Left kidney (tissue), 1 donor: ENCODE measurements at regions not wholly inside any gene's neighbourhood (a gene's known extent, or its start where the extent isn't known, plus 50 kb on each side); places are given as distances from the start of the nearest gene placed in this dataset.
"Not testable (repeated sequence)": the region's sequence is repeated elsewhere in the genome, so short reads cannot be mapped to it uniquely, and the experiment has no call there.

Source experiments
- DNase-seq: peaks from one replicate; pipeline ENCODE4 v3.0.0-alpha.2; 2013

GRCh38 chr22:46040471-46041465 lies 63.8 kb upstream of the WNT7B start:
- DNase-seq, result no peak

DNA sequence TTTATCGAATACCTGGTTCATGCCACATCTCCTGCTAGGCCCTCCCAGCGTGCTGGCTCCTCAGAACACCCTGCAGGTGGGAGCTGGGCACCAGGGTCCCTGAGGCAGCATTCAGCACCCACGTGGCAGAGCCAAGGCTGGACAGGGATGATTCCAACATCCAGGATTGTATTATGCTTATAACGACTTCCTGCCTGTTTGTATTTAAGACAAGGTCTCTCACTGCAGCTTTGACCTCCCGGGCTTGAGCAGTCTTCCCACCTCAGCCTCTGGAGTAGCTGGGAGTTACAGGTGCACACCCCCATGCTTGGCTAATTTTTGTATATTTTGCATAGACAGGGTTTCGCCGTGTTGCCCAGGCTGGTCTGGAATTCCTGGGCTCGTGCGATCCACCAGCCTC lies 64.7 kb upstream of the WNT7B start:
- no peak for DNase-seq

DNA sequence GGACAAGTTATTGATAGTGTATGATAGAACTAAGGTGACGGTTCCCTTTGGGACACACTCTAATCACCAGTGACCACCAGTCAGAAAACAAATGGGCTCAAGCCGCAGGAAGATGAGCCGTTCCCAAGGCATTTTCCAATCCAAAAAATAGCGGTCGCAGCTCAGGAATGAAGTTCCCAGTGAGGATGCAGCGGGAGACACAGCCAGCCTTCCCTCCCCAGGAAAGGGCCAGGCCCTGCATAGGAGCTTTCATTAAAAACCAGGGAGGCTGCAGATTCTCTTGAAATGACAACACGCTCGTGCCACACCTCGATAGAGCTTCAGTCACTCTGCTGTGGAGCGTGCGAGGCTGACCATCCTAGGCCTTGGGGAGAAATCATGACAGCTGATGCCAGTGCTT lies 65.8 kb upstream of the WNT7B start:
- DNase-seq, result no peak

GRCh38 chr22:46043339-46043738 lies 66.4 kb upstream of the WNT7B start:
- no peak for DNase-seq

- DNase-seq, result no peak
Measured at GRCh38 chr22:46043816-46044620, 67.1 kb upstream of the WNT7B start.

DNA sequence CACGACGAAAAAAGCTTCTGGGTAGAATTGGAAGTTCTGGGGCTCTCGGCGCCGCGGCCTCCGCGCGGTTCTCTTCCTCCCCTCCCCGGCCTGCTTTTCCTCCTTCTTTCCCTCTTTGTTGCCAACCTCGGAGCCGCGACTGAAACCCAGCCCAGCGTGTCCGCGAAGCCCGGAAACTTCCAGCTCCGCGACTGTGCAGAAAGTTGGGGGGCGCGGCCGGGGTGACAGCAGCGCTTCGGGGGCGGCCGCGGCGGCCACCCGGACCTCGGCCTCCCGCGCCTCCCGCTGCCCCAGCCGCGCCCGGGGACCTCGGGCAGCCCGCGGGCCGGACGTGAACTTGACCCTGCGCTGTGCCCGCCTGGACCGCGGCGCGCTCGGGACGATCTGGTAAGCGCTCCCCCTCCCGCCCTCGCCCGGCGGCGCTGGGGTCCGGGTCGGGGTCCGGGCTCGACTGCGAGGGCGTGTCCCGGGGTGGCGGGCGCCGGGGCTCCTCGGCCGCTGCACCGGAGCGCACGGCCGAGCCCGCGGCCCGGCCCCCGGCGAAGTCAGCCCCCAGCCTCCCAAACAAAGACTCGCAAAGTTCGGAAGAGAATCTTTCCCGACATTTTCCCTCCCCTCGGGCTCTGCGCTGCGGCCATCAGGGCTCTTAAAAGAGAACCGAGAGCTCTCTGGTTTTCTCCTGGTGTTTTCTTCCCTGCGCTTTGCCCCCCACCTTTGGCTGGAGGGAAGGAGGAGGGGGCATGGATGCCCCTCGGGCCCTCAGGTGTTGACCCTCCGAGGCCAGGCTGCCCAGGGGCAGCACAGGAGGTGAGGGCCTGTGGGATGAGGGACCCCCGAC lies 67.9 kb upstream of the WNT7B start:
- no peak for DNase-seq

- DNase-seq, result no peak
Measured at GRCh38 chr22:46045459-46046298, 68.7 kb upstream of the WNT7B start.

GRCh38 chr22:46046299-46046685 lies 69.3 kb upstream of the WNT7B start:
- no peak for DNase-seq

DNA sequence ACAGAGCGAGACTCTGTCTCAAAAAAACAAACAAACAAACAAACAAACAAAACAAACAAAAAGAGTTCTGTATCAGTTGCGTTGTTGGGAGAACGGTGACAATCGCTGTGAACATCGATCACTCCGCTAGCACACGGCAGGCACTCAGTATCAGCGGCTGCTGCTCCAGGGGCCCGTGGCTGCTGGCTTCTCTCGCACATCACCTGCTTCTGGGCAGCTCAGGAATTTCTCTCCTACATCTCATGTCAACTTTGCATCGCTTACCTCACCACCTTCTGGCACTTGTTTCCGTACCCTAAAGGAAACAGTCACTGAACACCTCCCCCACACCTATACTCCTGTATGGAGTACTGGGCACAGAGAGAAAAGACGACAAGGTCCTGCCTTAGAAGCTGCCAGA lies 70.3 kb upstream of the WNT7B start:
- no peak for DNase-seq

GRCh38 chr22:46047841-46048595 lies 71.1 kb upstream of the WNT7B start:
- no peak for DNase-seq

DNA sequence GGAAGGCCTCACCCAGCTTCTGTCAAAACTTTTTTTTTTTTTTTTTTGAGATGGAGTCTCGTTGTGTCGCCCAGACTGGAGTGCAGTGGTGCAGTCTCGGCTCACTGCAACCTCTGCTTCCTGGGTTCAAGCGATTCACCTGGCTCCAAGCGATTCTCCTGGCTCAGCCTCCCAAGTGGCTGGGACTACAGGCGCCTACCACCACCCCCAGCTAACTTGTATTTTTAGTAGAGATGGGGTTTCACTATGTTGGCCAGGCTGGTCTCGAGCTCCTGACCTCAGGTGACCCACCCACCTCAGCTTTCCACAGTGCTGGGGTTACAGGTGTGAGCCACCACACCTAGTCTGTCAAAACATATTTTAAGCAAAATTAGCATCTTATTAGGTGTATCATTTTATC lies 71.7 kb upstream of the WNT7B start:
- not testable (repeated sequence) for DNase-seq

- DNase-seq, result no peak
Measured at GRCh38 chr22:46049726-46050450, 72.9 kb upstream of the WNT7B start.

- DNase-seq, result no peak
Measured at GRCh38 chr22:46050451-46050845, 73.5 kb upstream of the WNT7B start.

DNA sequence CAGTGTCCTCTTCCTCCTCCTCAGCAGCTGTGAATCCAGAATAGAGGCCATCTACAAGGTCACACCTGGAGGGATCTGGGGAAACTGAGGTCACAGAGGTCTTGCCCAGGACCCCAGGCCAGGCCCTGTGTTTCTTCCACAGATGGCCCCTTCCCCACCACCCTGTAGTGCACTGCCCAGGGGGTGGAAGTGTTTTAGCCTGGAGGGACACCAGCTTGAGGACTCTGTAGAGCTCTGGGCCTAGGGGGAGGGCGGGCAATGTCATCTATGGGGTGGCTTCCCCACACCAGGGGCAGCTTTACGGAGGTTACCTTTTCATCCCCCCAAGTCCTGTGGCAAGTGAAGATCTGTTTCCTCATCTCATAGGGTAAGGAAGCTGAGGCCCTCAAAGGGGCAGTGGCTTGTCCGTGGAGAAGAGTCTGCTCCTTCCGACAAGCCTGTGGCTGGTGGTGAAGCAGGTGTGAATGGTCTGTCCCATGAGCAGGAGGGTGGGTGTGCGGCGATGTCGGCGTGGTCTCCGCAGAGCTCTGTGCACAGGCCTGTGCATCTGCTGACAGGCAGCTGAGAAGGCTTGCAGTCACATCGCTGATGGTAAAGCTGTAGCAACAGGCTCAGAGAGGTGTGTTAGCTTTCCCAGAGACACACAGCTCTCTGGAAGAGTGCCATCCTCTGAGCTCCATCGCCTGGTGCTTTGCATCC lies 74.1 kb upstream of the WNT7B start:
- DNase-seq, result no peak

DNA sequence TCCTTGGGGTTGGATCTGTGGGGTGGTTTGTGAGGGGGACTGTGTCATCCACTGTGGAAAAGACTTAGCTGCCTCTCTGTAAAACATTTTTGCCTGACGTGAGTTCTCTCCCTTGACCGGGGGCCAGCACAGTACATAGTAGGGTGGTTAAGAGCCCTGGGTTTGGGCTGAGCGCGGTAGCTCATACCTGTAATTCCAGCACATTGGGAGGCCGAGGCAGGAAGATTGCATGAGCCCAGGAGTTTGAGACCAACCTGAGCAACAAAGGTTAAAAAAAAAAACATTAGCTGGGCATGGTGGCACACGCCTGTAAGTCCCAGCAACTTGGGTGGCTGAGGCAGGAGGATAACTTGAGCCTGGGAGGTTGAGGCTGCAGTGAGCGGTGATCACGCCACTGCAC lies 74.7 kb upstream of the WNT7B start:
- DNase-seq, result no peak

DNA sequence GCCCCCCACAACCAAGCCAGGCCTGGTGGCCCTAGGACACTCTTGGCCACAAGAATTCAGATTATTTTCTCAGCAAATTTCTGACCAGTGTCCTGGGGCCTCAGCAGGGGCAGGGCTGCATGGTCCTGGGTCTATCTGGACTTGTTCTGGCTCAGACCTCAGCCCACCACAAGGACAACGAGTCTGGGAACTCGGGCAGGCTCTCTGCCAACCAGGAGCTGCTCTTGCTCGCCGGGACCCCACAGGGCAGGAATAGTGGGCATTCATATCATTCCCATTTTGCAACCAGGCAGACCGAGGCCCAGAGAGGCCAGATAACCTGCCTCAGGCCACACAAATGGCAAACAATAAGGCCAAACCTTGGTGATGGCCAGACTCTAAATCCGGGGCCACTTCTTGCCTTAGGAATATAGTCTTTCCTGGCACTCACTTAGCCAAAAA lies 75.4 kb upstream of the WNT7B start:
- DNase-seq, result no peak

DNA sequence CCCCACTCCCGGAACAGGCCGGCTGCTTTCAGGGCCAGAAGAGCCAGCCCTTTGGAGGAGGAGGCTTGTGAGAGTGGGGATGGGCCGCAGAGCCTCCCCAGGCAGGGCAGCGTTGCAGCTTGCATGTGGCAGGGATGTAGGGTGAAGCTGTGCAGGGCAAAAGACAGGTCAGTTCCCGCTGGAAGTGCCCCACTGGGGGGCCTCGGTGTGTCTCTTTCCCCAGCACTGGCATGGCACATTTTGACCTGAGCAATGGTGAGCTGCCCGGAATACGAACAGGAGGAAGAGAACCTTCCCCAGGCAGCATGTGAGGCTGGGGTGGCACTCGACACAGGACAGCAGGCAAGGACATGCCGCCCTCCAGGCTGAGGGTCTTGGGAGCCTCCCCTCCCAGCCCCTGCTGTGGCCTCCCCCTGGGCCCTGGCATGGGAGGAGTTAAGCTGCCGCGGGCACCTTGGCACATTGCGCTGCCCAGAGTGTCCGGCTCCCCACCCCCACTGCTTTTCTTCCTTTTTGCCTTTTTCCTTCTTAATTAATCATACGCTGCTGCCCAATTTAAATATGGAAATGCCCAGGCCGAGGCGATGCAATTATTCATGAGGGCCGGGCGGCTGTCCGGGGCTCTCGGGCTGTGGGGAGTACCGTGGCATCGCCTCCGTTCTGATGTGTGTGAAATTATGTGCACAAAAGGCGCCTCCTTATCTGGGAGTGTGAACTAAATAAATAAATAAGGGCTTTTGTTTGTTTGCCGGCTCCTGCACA lies 76.0 kb upstream of the WNT7B start:
- DNase-seq, result no peak

DNA sequence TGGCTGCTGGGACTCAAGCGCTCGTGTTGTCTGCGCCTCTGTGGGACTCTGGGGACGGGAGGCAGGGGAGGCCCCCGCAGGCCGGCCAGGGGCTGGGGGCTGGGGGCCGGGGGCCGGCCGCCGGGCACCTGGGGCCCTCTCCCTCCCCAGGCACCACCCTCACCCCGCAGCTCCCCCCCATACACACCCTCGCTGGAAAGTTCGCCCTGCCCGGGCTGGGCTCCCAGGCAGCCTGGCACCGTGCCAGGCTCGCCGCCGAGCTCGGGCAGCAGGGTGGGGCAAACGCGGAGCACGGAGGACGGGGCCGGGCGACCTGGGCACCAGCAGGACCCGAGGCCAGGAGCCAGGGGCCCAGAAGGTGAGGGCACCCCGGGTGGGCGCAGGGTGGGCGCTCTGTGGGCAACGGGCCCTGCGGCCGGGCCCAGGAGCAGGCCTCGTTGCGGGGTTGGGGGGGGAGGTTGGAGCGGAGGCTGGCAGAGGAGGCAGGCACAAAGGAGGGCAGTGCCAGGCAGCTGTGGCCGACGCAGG lies 76.7 kb upstream of the WNT7B start:
- no peak for DNase-seq
